ENCODE measurements at regions not wholly inside any gene's neighbourhood (a gene's known extent, or its start where the extent isn't known, plus 50 kb on each side); places are given as distances from the start of the nearest gene placed in this dataset.

DNA sequence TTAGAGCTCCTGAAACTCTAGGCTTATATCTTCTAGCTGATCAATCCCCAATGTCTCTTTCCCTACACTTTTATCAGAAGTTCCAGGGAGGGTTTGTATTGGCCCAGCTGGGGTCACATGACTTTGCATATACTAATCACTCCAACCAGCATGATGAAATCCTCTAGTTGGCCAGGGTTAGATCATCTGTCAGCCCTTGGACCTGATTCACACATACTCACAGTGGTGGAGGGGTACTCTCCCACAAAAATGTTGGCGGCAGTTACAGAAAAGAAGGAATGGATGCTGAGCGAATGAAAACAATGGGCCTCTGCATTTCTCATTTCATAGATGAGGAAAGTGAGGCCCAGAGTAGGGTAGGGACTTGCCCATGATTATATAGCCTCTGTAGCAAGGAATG lies 151.1 kb downstream of the PJA1 start:
- CTCF ChIA-PET: no interaction called here
- BruUV-seq (replicated peaks): no TSS peak
- in situ Hi-C loops (cut with HindIII; ENCODE audit: low pct_unique_long_range_greater_than_20kb, low sequenced_read_pairs): no loop called here
- intact Hi-C loops (cut with micrococcal nuclease; ENCODE audit: unreplicated experiment): no loop called here
- Histone ChIP-seq H3K9me3 (ENCODE audit: control insufficient read depth, insufficient read depth, low read depth, low read length) (no peaks in the 10 kb centered on the region), H3K36me3 (ENCODE audit: control insufficient read depth, insufficient read depth, low read length) (no peaks in the 10 kb centered on the region), H3K4me3 (ENCODE audit: low read depth in 2 of 2, low read length in 2 of 2) (no peak overlapping the region), H3K4me1 (ENCODE audit: control insufficient read depth, insufficient read depth, low read length) (no peaks in the 10 kb centered on the region), H3K27ac (ENCODE audit: low read length) (no peak overlapping the region), H3K27me3 (ENCODE audit: control insufficient read depth, insufficient read depth, low read length) (no peaks in the 10 kb centered on the region)
- no peak for TF ChIP-seq POLR2AphosphoS5 (IDR thresholded peaks at IDR 0.05; ENCODE audit: low read depth, low read length)
- TF ChIP-seq, protein P1, sequence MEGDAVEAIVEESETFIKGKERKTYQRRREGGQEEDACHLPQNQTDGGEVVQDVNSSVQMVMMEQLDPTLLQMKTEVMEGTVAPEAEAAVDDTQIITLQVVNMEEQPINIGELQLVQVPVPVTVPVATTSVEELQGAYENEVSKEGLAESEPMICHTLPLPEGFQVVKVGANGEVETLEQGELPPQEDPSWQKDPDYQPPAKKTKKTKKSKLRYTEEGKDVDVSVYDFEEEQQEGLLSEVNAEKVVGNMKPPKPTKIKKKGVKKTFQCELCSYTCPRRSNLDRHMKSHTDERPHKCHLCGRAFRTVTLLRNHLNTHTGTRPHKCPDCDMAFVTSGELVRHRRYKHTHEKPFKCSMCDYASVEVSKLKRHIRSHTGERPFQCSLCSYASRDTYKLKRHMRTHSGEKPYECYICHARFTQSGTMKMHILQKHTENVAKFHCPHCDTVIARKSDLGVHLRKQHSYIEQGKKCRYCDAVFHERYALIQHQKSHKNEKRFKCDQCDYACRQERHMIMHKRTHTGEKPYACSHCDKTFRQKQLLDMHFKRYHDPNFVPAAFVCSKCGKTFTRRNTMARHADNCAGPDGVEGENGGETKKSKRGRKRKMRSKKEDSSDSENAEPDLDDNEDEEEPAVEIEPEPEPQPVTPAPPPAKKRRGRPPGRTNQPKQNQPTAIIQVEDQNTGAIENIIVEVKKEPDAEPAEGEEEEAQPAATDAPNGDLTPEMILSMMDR (IDR thresholded peaks at IDR 0.05): no peak
- TF ChIP-seq, protein P2, sequence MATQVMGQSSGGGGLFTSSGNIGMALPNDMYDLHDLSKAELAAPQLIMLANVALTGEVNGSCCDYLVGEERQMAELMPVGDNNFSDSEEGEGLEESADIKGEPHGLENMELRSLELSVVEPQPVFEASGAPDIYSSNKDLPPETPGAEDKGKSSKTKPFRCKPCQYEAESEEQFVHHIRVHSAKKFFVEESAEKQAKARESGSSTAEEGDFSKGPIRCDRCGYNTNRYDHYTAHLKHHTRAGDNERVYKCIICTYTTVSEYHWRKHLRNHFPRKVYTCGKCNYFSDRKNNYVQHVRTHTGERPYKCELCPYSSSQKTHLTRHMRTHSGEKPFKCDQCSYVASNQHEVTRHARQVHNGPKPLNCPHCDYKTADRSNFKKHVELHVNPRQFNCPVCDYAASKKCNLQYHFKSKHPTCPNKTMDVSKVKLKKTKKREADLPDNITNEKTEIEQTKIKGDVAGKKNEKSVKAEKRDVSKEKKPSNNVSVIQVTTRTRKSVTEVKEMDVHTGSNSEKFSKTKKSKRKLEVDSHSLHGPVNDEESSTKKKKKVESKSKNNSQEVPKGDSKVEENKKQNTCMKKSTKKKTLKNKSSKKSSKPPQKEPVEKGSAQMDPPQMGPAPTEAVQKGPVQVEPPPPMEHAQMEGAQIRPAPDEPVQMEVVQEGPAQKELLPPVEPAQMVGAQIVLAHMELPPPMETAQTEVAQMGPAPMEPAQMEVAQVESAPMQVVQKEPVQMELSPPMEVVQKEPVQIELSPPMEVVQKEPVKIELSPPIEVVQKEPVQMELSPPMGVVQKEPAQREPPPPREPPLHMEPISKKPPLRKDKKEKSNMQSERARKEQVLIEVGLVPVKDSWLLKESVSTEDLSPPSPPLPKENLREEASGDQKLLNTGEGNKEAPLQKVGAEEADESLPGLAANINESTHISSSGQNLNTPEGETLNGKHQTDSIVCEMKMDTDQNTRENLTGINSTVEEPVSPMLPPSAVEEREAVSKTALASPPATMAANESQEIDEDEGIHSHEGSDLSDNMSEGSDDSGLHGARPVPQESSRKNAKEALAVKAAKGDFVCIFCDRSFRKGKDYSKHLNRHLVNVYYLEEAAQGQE (IDR thresholded peaks at IDR 0.05; ENCODE audit: insufficient read depth in 1 of 2, low read depth in 2 of 2, low read length in 1 of 2): no peak
- TF ChIP-seq TCF7L2 (IDR thresholded peaks at IDR 0.05; ENCODE audit: low read depth, low read length): no peak
- TF ChIP-seq SIN3A (IDR thresholded peaks at IDR 0.05; ENCODE audit: borderline replicate concordance, insufficient read depth, low read depth, low read length): no peak
- POLR2A ChIA-PET: no interaction called here
- ATAC-seq (no peak), DNase-seq (ENCODE audit: low read depth, low spot score) (no peak)

- ChIA-PET CTCF (no interaction called here), POLR2A (no interaction called here)
- Histone ChIP-seq H3K4me1 (ENCODE audit: control insufficient read depth, insufficient read depth, low read length) (no peaks in the 10 kb centered on the region), H3K27ac (ENCODE audit: low read length) (no peak overlapping the region), H3K36me3 (ENCODE audit: control insufficient read depth, insufficient read depth, low read length) (no peaks in the 10 kb centered on the region), H3K27me3 (ENCODE audit: control insufficient read depth, insufficient read depth, low read length) (no peaks in the 10 kb centered on the region; the same call in 1 of the 2 replicates), H3K4me3 (ENCODE audit: low read depth in 2 of 2, low read length in 2 of 2) (no peak overlapping the region), H3K9me3 (ENCODE audit: control insufficient read depth, insufficient read depth, low read depth, low read length) (no peaks in the 10 kb centered on the region)
- intact Hi-C loops (cut with micrococcal nuclease; ENCODE audit: unreplicated experiment) (no loop called here), in situ Hi-C loops (cut with HindIII; ENCODE audit: low pct_unique_long_range_greater_than_20kb, low sequenced_read_pairs) (no loop called here)
- TF ChIP-seq, protein P2 (IDR thresholded peaks at IDR 0.05; ENCODE audit: insufficient read depth in 1 of 2, low read depth in 2 of 2, low read length in 1 of 2): no peak
- TF ChIP-seq SIN3A (IDR thresholded peaks at IDR 0.05; ENCODE audit: borderline replicate concordance, insufficient read depth, low read depth, low read length) (no peak), POLR2AphosphoS5 (IDR thresholded peaks at IDR 0.05; ENCODE audit: low read depth, low read length) (no peak)
- TF ChIP-seq, protein P1 (IDR thresholded peaks at IDR 0.05): no peak
- BruUV-seq (replicated peaks): no TSS peak
- ATAC-seq: no peak
- DNase-seq (ENCODE audit: low read depth, low spot score): no peak
Observed at GRCh38 chrX:69010339-69010738, 154.9 kb downstream of the PJA1 start.
